ENCODE measurements at regions not wholly inside any gene's neighbourhood (a gene's known extent, or its start where the extent isn't known, plus 50 kb on each side); places are given as distances from the start of the nearest gene placed in this dataset.

DNA sequence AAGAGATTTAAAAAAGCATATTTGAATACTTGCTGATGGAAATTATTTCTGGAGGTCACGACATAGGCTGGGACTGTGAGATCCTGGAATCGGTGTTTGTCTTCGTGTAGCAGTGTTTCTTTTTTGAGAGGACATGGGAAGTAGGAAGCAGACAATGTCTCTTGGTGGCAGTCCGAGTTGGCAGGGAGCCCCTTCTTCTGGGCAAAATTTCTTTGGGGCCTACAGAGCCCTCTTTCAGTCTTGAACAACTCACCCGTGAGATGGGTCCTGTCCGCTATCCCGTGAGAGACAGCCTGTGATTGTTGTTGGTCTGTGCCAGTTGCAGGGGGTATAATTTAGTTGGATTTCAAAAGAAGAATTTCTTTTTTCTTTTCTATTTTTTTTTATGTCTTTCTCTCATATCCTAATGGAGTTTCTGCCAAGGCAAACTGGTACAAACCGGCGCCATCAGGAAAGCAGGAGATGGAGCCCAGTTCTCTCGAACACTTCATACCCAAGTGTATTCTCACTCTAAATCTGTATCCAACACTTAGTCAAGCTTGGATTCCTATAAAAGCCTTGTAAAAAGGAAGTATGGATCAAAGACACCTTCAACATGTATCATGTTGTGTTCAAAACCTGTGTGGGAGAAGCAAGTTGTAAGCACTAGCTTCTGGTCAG lies 785.1 kb downstream of the MAFB start:
- TF ChIP-seq POLR2AphosphoS5 (IDR thresholded peaks at IDR 0.05; ENCODE audit: low read depth): no peak
- TF ChIP-seq, protein P1, sequence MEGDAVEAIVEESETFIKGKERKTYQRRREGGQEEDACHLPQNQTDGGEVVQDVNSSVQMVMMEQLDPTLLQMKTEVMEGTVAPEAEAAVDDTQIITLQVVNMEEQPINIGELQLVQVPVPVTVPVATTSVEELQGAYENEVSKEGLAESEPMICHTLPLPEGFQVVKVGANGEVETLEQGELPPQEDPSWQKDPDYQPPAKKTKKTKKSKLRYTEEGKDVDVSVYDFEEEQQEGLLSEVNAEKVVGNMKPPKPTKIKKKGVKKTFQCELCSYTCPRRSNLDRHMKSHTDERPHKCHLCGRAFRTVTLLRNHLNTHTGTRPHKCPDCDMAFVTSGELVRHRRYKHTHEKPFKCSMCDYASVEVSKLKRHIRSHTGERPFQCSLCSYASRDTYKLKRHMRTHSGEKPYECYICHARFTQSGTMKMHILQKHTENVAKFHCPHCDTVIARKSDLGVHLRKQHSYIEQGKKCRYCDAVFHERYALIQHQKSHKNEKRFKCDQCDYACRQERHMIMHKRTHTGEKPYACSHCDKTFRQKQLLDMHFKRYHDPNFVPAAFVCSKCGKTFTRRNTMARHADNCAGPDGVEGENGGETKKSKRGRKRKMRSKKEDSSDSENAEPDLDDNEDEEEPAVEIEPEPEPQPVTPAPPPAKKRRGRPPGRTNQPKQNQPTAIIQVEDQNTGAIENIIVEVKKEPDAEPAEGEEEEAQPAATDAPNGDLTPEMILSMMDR (IDR thresholded peaks at IDR 0.05; ENCODE audit: insufficient read depth, low read length): no peak
